ENCODE measurements at regions not wholly inside any gene's neighbourhood (a gene's known extent, or its start where the extent isn't known, plus 50 kb on each side); places are given as distances from the start of the nearest gene placed in this dataset.
"Not testable (repeated sequence)": the region's sequence is repeated elsewhere in the genome, so short reads cannot be mapped to it uniquely, and the experiment has no call there.

GRCh38 chrX:838666-839065 is 208.1 kb downstream of the SHOX start:
- H3K36me3 ChIP-seq (ENCODE audit: insufficient read depth, low read length); H3K9me3 ChIP-seq (ENCODE audit: low read length); H3K4me1 ChIP-seq (ENCODE audit: insufficient read depth, low read length); H3K27me3 ChIP-seq (ENCODE audit: insufficient read depth, low read length); H2AFZ ChIP-seq (ENCODE audit: low read depth, low read length); H3K4me3 ChIP-seq (ENCODE audit: low read length): not testable (repeated sequence)

GRCh38 chrX:835857-836256 is 205.3 kb downstream of the SHOX start:
- H3K9me3 ChIP-seq (ENCODE audit: low read length); H3K4me3 ChIP-seq (ENCODE audit: low read length); H3K27me3 ChIP-seq (ENCODE audit: insufficient read depth, low read length); H3K36me3 ChIP-seq (ENCODE audit: insufficient read depth, low read length); H3K4me1 ChIP-seq (ENCODE audit: insufficient read depth, low read length); H2AFZ ChIP-seq (ENCODE audit: low read depth, low read length): not testable (repeated sequence)

GRCh38 chrX:830532-830931 is 199.9 kb downstream of the SHOX start:
- H2AFZ ChIP-seq (ENCODE audit: low read depth, low read length) = no peak overlapping the region
- H3K36me3 ChIP-seq (ENCODE audit: insufficient read depth, low read length) = no peaks in the 10 kb centered on the region
- no peaks in the 10 kb centered on the region for H3K9me3 ChIP-seq (ENCODE audit: low read length)
- H3K4me1 ChIP-seq (ENCODE audit: insufficient read depth, low read length) = no peaks in the 10 kb centered on the region
- no peaks in the 10 kb centered on the region for H3K27me3 ChIP-seq (ENCODE audit: insufficient read depth, low read length)
- H3K4me3 ChIP-seq (ENCODE audit: low read length) = no peak overlapping the region

GRCh38 chrX:829145-829544 is 198.6 kb downstream of the SHOX start:
- no peaks in the 10 kb centered on the region for H3K9me3 ChIP-seq (ENCODE audit: low read length)
- H3K27me3 ChIP-seq (ENCODE audit: insufficient read depth, low read length) = no peaks in the 10 kb centered on the region

GRCh38 chrX:828411-828959 is 197.9 kb downstream of the SHOX start:
- Histone ChIP-seq H3K27me3 (ENCODE audit: insufficient read depth, low read length) (no peaks in the 10 kb centered on the region), H3K4me1 (ENCODE audit: insufficient read depth, low read length) (no peaks in the 10 kb centered on the region), H3K36me3 (ENCODE audit: insufficient read depth, low read length) (no peaks in the 10 kb centered on the region), H3K4me3 (ENCODE audit: low read length) (no peak overlapping the region), H2AFZ (ENCODE audit: low read depth, low read length) (no peak overlapping the region), H3K9me3 (ENCODE audit: low read length) (no peaks in the 10 kb centered on the region)

More at GRCh38 chrX:829145-829544, 198.6 kb downstream of the SHOX start:
- Histone ChIP-seq H3K4me1 (ENCODE audit: insufficient read depth, low read length) (no peaks in the 10 kb centered on the region), H2AFZ (ENCODE audit: low read depth, low read length) (no peak overlapping the region), H3K36me3 (ENCODE audit: insufficient read depth, low read length) (no peaks in the 10 kb centered on the region), H3K4me3 (ENCODE audit: low read length) (no peak overlapping the region)

- H3K36me3 ChIP-seq (ENCODE audit: insufficient read depth, low read length) = no peaks in the 10 kb centered on the region
Observed at GRCh38 chrX:826448-826847, 195.9 kb downstream of the SHOX start.

GRCh38 chrX:825991-826390 is 195.4 kb downstream of the SHOX start:
- Histone ChIP-seq H3K4me3 (ENCODE audit: low read length) (no peak overlapping the region), H3K36me3 (ENCODE audit: insufficient read depth, low read length) (no peaks in the 10 kb centered on the region)

More at GRCh38 chrX:826448-826847, 195.9 kb downstream of the SHOX start:
- Histone ChIP-seq H3K4me3 (ENCODE audit: low read length) (no peak overlapping the region), H3K9me3 (ENCODE audit: low read length) (no peaks in the 10 kb centered on the region), H3K4me1 (ENCODE audit: insufficient read depth, low read length) (no peaks in the 10 kb centered on the region), H3K27me3 (ENCODE audit: insufficient read depth, low read length) (no peaks in the 10 kb centered on the region), H2AFZ (ENCODE audit: low read depth, low read length) (no peak overlapping the region)

GRCh38 chrX:823073-823472 is 192.5 kb downstream of the SHOX start:
- H3K36me3 ChIP-seq (ENCODE audit: insufficient read depth, low read length); H3K4me1 ChIP-seq (ENCODE audit: insufficient read depth, low read length); H2AFZ ChIP-seq (ENCODE audit: low read depth, low read length); H3K27me3 ChIP-seq (ENCODE audit: insufficient read depth, low read length); H3K4me3 ChIP-seq (ENCODE audit: low read length); H3K9me3 ChIP-seq (ENCODE audit: low read length): not testable (repeated sequence)

More at GRCh38 chrX:825991-826390, 195.4 kb downstream of the SHOX start:
- Histone ChIP-seq H3K27me3 (ENCODE audit: insufficient read depth, low read length) (no peaks in the 10 kb centered on the region), H2AFZ (ENCODE audit: low read depth, low read length) (no peak overlapping the region), H3K9me3 (ENCODE audit: low read length) (no peaks in the 10 kb centered on the region), H3K4me1 (ENCODE audit: insufficient read depth, low read length) (no peaks in the 10 kb centered on the region)

GRCh38 chrX:821327-822107 is 190.9 kb downstream of the SHOX start:
- Histone ChIP-seq H3K9me3 (ENCODE audit: low read length) (no peaks in the 10 kb centered on the region), H3K36me3 (ENCODE audit: insufficient read depth, low read length) (no peaks in the 10 kb centered on the region), H3K4me3 (ENCODE audit: low read length) (no peak overlapping the region), H3K27me3 (ENCODE audit: insufficient read depth, low read length) (no peaks in the 10 kb centered on the region), H2AFZ (ENCODE audit: low read depth, low read length) (no peak overlapping the region), H3K4me1 (ENCODE audit: insufficient read depth, low read length) (no peaks in the 10 kb centered on the region)

GRCh38 chrX:819684-820083 is 189.1 kb downstream of the SHOX start:
- no peaks in the 10 kb centered on the region for H3K4me1 ChIP-seq (ENCODE audit: insufficient read depth, low read length)
- H3K36me3 ChIP-seq (ENCODE audit: insufficient read depth, low read length) = no peaks in the 10 kb centered on the region
- H2AFZ ChIP-seq (ENCODE audit: low read depth, low read length) = no peak overlapping the region
- no peaks in the 10 kb centered on the region for H3K27me3 ChIP-seq (ENCODE audit: insufficient read depth, low read length)
- H3K4me3 ChIP-seq (ENCODE audit: low read length) = no peak overlapping the region
- no peaks in the 10 kb centered on the region for H3K9me3 ChIP-seq (ENCODE audit: low read length)

GRCh38 chrX:817759-818300 is 187.2 kb downstream of the SHOX start:
- Histone ChIP-seq H3K36me3 (ENCODE audit: insufficient read depth, low read length) (no peaks in the 10 kb centered on the region), H3K4me1 (ENCODE audit: insufficient read depth, low read length) (no peaks in the 10 kb centered on the region), H3K27me3 (ENCODE audit: insufficient read depth, low read length) (no peaks in the 10 kb centered on the region), H3K4me3 (ENCODE audit: low read length) (no peak overlapping the region), H3K9me3 (ENCODE audit: low read length) (no peaks in the 10 kb centered on the region), H2AFZ (ENCODE audit: low read depth, low read length) (no peak overlapping the region)

- not testable (repeated sequence) for H3K4me1 ChIP-seq (ENCODE audit: insufficient read depth, low read length); H3K27me3 ChIP-seq (ENCODE audit: insufficient read depth, low read length); H3K36me3 ChIP-seq (ENCODE audit: insufficient read depth, low read length); H2AFZ ChIP-seq (ENCODE audit: low read depth, low read length); H3K4me3 ChIP-seq (ENCODE audit: low read length); H3K9me3 ChIP-seq (ENCODE audit: low read length)
Observed at GRCh38 chrX:817147-817546, 186.6 kb downstream of the SHOX start.

GRCh38 chrX:816411-816810 is 185.8 kb downstream of the SHOX start:
- no peak overlapping the region for H2AFZ ChIP-seq (ENCODE audit: low read depth, low read length)
- H3K27me3 ChIP-seq (ENCODE audit: insufficient read depth, low read length) = no peaks in the 10 kb centered on the region
- H3K36me3 ChIP-seq (ENCODE audit: insufficient read depth, low read length) = no peaks in the 10 kb centered on the region
- H3K4me1 ChIP-seq (ENCODE audit: insufficient read depth, low read length) = no peaks in the 10 kb centered on the region
- H3K4me3 ChIP-seq (ENCODE audit: low read length) = no peak overlapping the region
- H3K9me3 ChIP-seq (ENCODE audit: low read length) = no peaks in the 10 kb centered on the region
